ENCODE measurements at regions not wholly inside any gene's neighbourhood (a gene's known extent, or its start where the extent isn't known, plus 50 kb on each side); places are given as distances from the start of the nearest gene placed in this dataset.

- TF ChIP-seq CTCF (tag by site-specific recombination; IDR thresholded peaks at IDR 0.05) (no peak), ZNF121 (tag by site-specific recombination; IDR thresholded peaks at IDR 0.05) (no peak), BCL11A (tag by site-specific recombination; IDR thresholded peaks at IDR 0.05; ENCODE audit: low read depth) (no peak)
Measured at GRCh38 chr20:62570403-62570802, 71.9 kb upstream of the SLCO4A1 start.

Measured in HEK293 (cell line).